ENCODE measurements at regions not wholly inside any gene's neighbourhood (a gene's known extent, or its start where the extent isn't known, plus 50 kb on each side); places are given as distances from the start of the nearest gene placed in this dataset.

GRCh38 chr3:72379500-72380187, 468.6 kb downstream of the SHQ1 start:
- intact Hi-C loops (cut with micrococcal nuclease; ENCODE audit: unreplicated experiment) = no loop called here
- H3K4me2 ChIP-seq = no peak overlapping the region
- no peaks in the 10 kb centered on the region for H3F3A ChIP-seq (ENCODE audit: insufficient read depth, low read depth)
- peaks cover 21% of the 10 kb centered on the region for H4K20me1 ChIP-seq (ENCODE audit: insufficient read depth)
- BruUV-seq (replicated peaks) = no TSS peak
- peaks cover 43% of the 10 kb centered on the region for H3K79me2 ChIP-seq (ENCODE audit: low read depth)
- no peak overlapping the region for H2AFZ ChIP-seq
- no peak for TF ChIP-seq EZH2 (IDR thresholded peaks at IDR 0.05; ENCODE audit: low read depth)
- TF ChIP-seq, protein P1, sequence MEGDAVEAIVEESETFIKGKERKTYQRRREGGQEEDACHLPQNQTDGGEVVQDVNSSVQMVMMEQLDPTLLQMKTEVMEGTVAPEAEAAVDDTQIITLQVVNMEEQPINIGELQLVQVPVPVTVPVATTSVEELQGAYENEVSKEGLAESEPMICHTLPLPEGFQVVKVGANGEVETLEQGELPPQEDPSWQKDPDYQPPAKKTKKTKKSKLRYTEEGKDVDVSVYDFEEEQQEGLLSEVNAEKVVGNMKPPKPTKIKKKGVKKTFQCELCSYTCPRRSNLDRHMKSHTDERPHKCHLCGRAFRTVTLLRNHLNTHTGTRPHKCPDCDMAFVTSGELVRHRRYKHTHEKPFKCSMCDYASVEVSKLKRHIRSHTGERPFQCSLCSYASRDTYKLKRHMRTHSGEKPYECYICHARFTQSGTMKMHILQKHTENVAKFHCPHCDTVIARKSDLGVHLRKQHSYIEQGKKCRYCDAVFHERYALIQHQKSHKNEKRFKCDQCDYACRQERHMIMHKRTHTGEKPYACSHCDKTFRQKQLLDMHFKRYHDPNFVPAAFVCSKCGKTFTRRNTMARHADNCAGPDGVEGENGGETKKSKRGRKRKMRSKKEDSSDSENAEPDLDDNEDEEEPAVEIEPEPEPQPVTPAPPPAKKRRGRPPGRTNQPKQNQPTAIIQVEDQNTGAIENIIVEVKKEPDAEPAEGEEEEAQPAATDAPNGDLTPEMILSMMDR (conservative IDR thresholded peaks at IDR 0.05) = no peak
- H3K36me3 ChIP-seq (ENCODE audit: low read depth) = no peaks in the 10 kb centered on the region
- no peaks in the 10 kb centered on the region for H3K9me3 ChIP-seq (ENCODE audit: insufficient read depth, low read depth)
- H3K9me2 ChIP-seq (ENCODE audit: insufficient read depth) = no peaks in the 10 kb centered on the region
- no peak for DNase-seq
- ChIA-PET CTCF (no interaction called here), POLR2A (ENCODE audit: unreplicated experiment) (interaction anchor here (0.6 kb wide), 1 partner anchor 227 kb away, joined by 4 read pairs; no protein-coding TSS in a partner anchor)
- no peaks in the 10 kb centered on the region for H3K4me1 ChIP-seq (replicated peaks; ENCODE audit: insufficient read depth)
- no peak overlapping the region for H3K4me3 ChIP-seq
- H3K27ac ChIP-seq = no peak overlapping the region
- H3K27me3 ChIP-seq (ENCODE audit: insufficient read depth, low read depth) = no peaks in the 10 kb centered on the region

DNA sequence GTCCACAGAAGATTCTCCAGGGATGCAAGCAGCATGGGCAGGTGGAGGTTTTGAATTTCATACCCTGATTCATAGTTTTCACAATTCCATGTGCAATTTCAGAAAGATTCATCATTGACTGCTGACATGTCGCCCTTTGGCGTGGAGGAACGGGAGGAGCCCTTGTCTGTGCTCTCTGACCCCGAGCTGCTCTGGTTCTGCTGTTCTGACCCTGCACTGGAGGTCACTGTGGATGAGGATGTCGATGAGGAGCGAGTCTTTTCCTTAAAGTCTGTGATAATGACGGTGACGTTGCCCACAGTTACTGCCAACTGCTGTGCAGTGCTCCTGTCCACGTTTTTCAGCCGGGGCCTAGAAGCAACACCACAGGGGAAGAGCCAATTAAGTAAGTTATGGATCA, 470.0 kb downstream of the SHQ1 start:
- peaks cover 30% of the 10 kb centered on the region for H3K79me2 ChIP-seq (ENCODE audit: low read depth)

DNA sequence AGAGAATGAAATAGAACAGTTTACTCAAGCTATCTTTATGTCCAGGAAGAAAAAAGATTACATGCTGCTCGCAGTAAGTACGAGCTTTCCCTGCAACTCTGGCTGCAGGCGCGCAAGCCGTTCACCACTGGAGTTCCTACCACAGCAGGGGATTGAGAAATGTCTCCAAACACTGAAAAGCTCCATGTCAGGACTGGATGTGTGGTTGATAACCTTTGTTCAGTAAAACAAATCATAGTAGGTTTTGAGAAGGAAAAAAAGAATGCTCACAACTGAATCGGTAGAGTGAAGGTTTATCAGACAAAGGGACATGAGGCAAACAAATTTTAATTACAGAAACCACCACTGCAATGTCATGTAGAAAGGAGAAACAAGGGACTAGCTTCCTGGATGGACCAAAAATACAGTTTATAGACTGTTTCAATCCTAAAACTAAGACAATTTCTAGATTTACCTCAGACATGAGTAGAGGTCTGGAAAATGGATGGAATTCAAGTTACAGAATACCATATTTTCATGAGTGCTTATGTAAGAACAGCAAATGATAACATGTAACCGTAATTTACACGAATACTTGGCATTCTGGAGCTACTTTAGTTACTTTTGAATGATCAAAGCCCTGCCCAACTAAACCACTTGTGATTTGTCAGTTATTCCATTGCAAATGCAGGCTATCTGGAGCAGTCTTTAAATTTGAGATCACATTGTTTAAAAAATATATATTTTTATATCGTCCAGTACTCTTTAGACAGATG, 471.1 kb downstream of the SHQ1 start:
- ChIA-PET POLR2A (ENCODE audit: unreplicated experiment) (no interaction called here), CTCF (no interaction called here)
- no peaks in the 10 kb centered on the region for H3K27me3 ChIP-seq (ENCODE audit: insufficient read depth, low read depth)
- H3K4me1 ChIP-seq (replicated peaks; ENCODE audit: insufficient read depth) = no peaks in the 10 kb centered on the region
- TF ChIP-seq, protein P1 (conservative IDR thresholded peaks at IDR 0.05) = no peak
- TF ChIP-seq EZH2 (IDR thresholded peaks at IDR 0.05; ENCODE audit: low read depth) = no peak
- no peaks in the 10 kb centered on the region for H3K9me2 ChIP-seq (ENCODE audit: insufficient read depth)
- H3F3A ChIP-seq (ENCODE audit: insufficient read depth, low read depth) = no peaks in the 10 kb centered on the region
- intact Hi-C loops (cut with micrococcal nuclease; ENCODE audit: unreplicated experiment) = no loop called here
- no peak overlapping the region for H3K4me2 ChIP-seq
- no peak overlapping the region for H2AFZ ChIP-seq
- peaks cover 9% of the 10 kb centered on the region for H4K20me1 ChIP-seq (ENCODE audit: insufficient read depth)
- no peak for DNase-seq
- BruUV-seq (replicated peaks) = no TSS peak
- H3K79me2 ChIP-seq (ENCODE audit: low read depth) = peaks cover 18% of the 10 kb centered on the region
- no peak overlapping the region for H3K27ac ChIP-seq
- no peaks in the 10 kb centered on the region for H3K36me3 ChIP-seq (ENCODE audit: low read depth)
- no peak overlapping the region for H3K4me3 ChIP-seq
- H3K9me3 ChIP-seq (ENCODE audit: insufficient read depth, low read depth) = no peaks in the 10 kb centered on the region

More for the DNA sequence above, 470.0 kb downstream of the SHQ1 start:
- CTCF ChIA-PET = no interaction called here
- no peaks in the 10 kb centered on the region for H3K27me3 ChIP-seq (ENCODE audit: insufficient read depth, low read depth)
- no peak overlapping the region for H3K4me3 ChIP-seq
- no TSS peak for BruUV-seq (replicated peaks)
- no peak for TF ChIP-seq EZH2 (IDR thresholded peaks at IDR 0.05; ENCODE audit: low read depth)
- TF ChIP-seq, protein P1 (conservative IDR thresholded peaks at IDR 0.05) = no peak
- no peaks in the 10 kb centered on the region for H3F3A ChIP-seq (ENCODE audit: insufficient read depth, low read depth)
- H3K9me3 ChIP-seq (ENCODE audit: insufficient read depth, low read depth) = no peaks in the 10 kb centered on the region
- H3K9me2 ChIP-seq (ENCODE audit: insufficient read depth) = no peaks in the 10 kb centered on the region
- no peak overlapping the region for H2AFZ ChIP-seq
- H3K4me1 ChIP-seq (replicated peaks; ENCODE audit: insufficient read depth) = no peaks in the 10 kb centered on the region
- H3K4me2 ChIP-seq = no peak overlapping the region
- POLR2A ChIA-PET (ENCODE audit: unreplicated experiment) = no interaction called here
- intact Hi-C loops (cut with micrococcal nuclease; ENCODE audit: unreplicated experiment) = no loop called here
- H4K20me1 ChIP-seq (ENCODE audit: insufficient read depth) = peaks cover 14% of the 10 kb centered on the region
- H3K36me3 ChIP-seq (ENCODE audit: low read depth) = no peaks in the 10 kb centered on the region
- H3K27ac ChIP-seq = no peak overlapping the region
- DNase-seq = no peak
